ENCODE measurements at regions not wholly inside any gene's neighbourhood (a gene's known extent, or its start where the extent isn't known, plus 50 kb on each side); places are given as distances from the start of the nearest gene placed in this dataset.
A peak's percentile ranks its signal among the peaks of the same experiment; 100 is the strongest.

- TF ChIP-seq, protein P1, sequence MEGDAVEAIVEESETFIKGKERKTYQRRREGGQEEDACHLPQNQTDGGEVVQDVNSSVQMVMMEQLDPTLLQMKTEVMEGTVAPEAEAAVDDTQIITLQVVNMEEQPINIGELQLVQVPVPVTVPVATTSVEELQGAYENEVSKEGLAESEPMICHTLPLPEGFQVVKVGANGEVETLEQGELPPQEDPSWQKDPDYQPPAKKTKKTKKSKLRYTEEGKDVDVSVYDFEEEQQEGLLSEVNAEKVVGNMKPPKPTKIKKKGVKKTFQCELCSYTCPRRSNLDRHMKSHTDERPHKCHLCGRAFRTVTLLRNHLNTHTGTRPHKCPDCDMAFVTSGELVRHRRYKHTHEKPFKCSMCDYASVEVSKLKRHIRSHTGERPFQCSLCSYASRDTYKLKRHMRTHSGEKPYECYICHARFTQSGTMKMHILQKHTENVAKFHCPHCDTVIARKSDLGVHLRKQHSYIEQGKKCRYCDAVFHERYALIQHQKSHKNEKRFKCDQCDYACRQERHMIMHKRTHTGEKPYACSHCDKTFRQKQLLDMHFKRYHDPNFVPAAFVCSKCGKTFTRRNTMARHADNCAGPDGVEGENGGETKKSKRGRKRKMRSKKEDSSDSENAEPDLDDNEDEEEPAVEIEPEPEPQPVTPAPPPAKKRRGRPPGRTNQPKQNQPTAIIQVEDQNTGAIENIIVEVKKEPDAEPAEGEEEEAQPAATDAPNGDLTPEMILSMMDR (IDR thresholded peaks at IDR 0.05) = no peak
- Histone ChIP-seq H3K9ac (ENCODE audit: low read depth in 2 of 2, low read length in 2 of 2) (peak overlapping the region; percentile 95 to 98), H3K27me3 (peaks cover 9% of the 10 kb centered on the region), H3K36me3 (no peaks in the 10 kb centered on the region), H3K27ac (peak overlapping the region; percentile 98), H3K4me3 (peak overlapping the region; percentile 67), H3K4me1 (peaks cover 13% of the 10 kb centered on the region), H3K9me3 (no peaks in the 10 kb centered on the region)
- DNase-seq = peak; percentile 74
- intact Hi-C loops (cut with DNase I) = loop anchor here (2.0 to 5.0 kb wide), 2 partner anchors 43 to 127 kb away; partner anchors contain the start of gene TRIM13
These were observed 108.8 kb downstream of the KCNRG start for GRCh38 chr13:50123862-50124535.

GRCh38 chr13:50124536-50125303, 109.5 kb downstream of the KCNRG start:
- H3K27ac ChIP-seq = peak overlapping the region; percentile 98
- H3K4me1 ChIP-seq = peaks cover 19% of the 10 kb centered on the region
- peak overlapping the region; percentile 67 for H3K4me3 ChIP-seq
- peaks cover 16% of the 10 kb centered on the region for H3K27me3 ChIP-seq
- H3K9ac ChIP-seq (ENCODE audit: low read depth in 2 of 2, low read length in 2 of 2) = peak overlapping the region; percentile 97 to 100
- no peaks in the 10 kb centered on the region for H3K9me3 ChIP-seq
- TF ChIP-seq, protein P1 (IDR thresholded peaks at IDR 0.05) = no peak
- DNase-seq = peak; percentile 95
- no peaks in the 10 kb centered on the region for H3K36me3 ChIP-seq
- intact Hi-C loops (cut with DNase I) = loop anchor here (2.0 to 5.0 kb wide), 2 partner anchors 44 to 127 kb away; partner anchors contain the start of gene TRIM13

- no peaks in the 10 kb centered on the region for H3K36me3 ChIP-seq
- peaks cover 24% of the 10 kb centered on the region for H3K4me1 ChIP-seq
- H3K9ac ChIP-seq (ENCODE audit: low read depth in 2 of 2, low read length in 2 of 2) = peak overlapping the region; percentile 97 to 100
- no peaks in the 10 kb centered on the region for H3K9me3 ChIP-seq
- TF ChIP-seq, protein P1 (IDR thresholded peaks at IDR 0.05) = no peak
- peak overlapping the region; percentile 98 for H3K27ac ChIP-seq
- peak overlapping the region; percentile 67 for H3K4me3 ChIP-seq
- no peak for DNase-seq
- intact Hi-C loops (cut with DNase I) = loop anchor here (2.0 kb wide), 1 partner anchor 44 kb away; no protein-coding TSS in a partner anchor
- peaks cover 21% of the 10 kb centered on the region for H3K27me3 ChIP-seq
These were observed 110.0 kb downstream of the KCNRG start for GRCh38 chr13:50125304-50125553.

DNA sequence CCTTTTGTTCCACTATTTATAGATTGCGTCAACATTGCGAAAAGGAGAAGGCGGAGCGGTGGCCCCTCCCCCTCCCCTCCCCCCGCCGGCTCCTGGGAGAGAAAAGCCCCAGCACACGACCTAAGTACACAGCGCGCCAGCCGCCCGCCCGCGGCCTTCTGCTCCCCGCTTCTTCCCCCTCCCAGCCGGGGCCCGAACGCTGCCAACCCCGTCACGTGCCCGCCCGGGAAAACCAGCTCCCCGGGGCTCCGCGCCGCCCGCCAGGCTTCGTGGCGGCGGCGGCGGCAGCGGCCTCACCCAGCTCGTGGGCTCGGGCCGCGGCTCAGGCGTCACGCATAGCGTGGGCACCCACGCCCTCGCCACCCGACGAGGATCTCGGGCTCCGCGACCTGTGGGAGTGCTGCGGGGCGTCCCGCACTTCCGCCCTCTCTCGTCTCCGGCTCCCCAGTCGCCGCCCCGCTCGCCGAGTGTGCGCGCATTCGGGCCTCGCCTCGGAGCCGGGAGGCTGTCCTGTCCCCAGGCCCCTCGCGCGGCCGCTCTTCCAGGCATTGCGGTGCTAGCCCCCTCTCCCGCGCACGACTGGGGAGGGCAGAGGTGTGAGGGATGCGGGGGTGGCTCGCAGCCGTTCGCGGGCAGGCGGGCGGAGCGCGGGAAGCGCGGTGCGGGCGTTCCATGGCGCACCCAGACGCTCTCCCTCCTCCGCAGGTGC, 110.5 kb downstream of the KCNRG start:
- peak overlapping the region; percentile 67 for H3K4me3 ChIP-seq
- H3K36me3 ChIP-seq = no peaks in the 10 kb centered on the region
- H3K9me3 ChIP-seq = no peaks in the 10 kb centered on the region
- peak; percentile 97 for DNase-seq
- peak overlapping the region; percentile 97 to 100 for H3K9ac ChIP-seq (ENCODE audit: low read depth in 2 of 2, low read length in 2 of 2)
- TF ChIP-seq, protein P1 (IDR thresholded peaks at IDR 0.05) = no peak
- H3K4me1 ChIP-seq = peaks cover 27% of the 10 kb centered on the region
- H3K27ac ChIP-seq = peak overlapping the region; percentile 98
- intact Hi-C loops (cut with DNase I) = loop anchor here (2.0 kb wide), 1 partner anchor 45 kb away; no protein-coding TSS in a partner anchor
- peaks cover 26% of the 10 kb centered on the region for H3K27me3 ChIP-seq

- peaks cover 29% of the 10 kb centered on the region for H3K4me1 ChIP-seq
- no peaks in the 10 kb centered on the region for H3K36me3 ChIP-seq
- no peaks in the 10 kb centered on the region for H3K9me3 ChIP-seq
- peaks cover 31% of the 10 kb centered on the region for H3K27me3 ChIP-seq
- TF ChIP-seq, protein P1 (IDR thresholded peaks at IDR 0.05) = no peak
- peak overlapping the region; percentile 98 for H3K27ac ChIP-seq
- peak overlapping the region; percentile 67 for H3K4me3 ChIP-seq
- H3K9ac ChIP-seq (ENCODE audit: low read depth in 2 of 2, low read length in 2 of 2) = peak overlapping the region; percentile 97 to 100
- intact Hi-C loops (cut with DNase I) = no loop called here
- DNase-seq = peak; percentile 50
These were observed 111.2 kb downstream of the KCNRG start for GRCh38 chr13:50126263-50126992.

Measured in colonic mucosa (tissue), 4 donors.